SH-SY5Y (cell line): ENCODE measurements at regions not wholly inside any gene's neighbourhood (a gene's known extent, or its start where the extent isn't known, plus 50 kb on each side); places are given as distances from the start of the nearest gene placed in this dataset.

Source experiments
- GATA2 ChIP-seq: IDR thresholded peaks from 2 replicates; pipeline ENCODE4 v1.6.1; 2011; ENCODE audit warnings: mild to moderate bottlenecking, low read depth, low read length
- GATA3 ChIP-seq: IDR thresholded peaks from 2 replicates; pipeline ENCODE4 v1.6.1; 2011; ENCODE audit warnings: low read depth, mild to moderate bottlenecking, low read length, moderate library complexity

GRCh38 chr5:118778941-118779340 lies 209.4 kb downstream of the DTWD2 start:
- no peak for TF ChIP-seq GATA3
- no peak for TF ChIP-seq GATA2

- TF ChIP-seq GATA2 (no peak), GATA3 (no peak)
These were observed 211.1 kb downstream of the DTWD2 start for GRCh38 chr5:118777189-118777736.

GRCh38 chr5:118776755-118777154 lies 211.6 kb downstream of the DTWD2 start:
- TF ChIP-seq GATA3 (no peak), GATA2 (no peak)

GRCh38 chr5:118775790-118776499 lies 212.4 kb downstream of the DTWD2 start:
- TF ChIP-seq GATA2: no peak
- no peak for TF ChIP-seq GATA3

- TF ChIP-seq GATA3 (no peak), GATA2 (no peak)
These were observed 219.7 kb downstream of the DTWD2 start for GRCh38 chr5:118768607-118769175.

GRCh38 chr5:118762291-118762690 lies 226.1 kb downstream of the DTWD2 start:
- TF ChIP-seq GATA3: no peak
- TF ChIP-seq GATA2: no peak

GRCh38 chr5:118761814-118762213 lies 226.5 kb downstream of the DTWD2 start:
- no peak for TF ChIP-seq GATA3
- TF ChIP-seq GATA2: no peak

- TF ChIP-seq GATA3: no peak
- TF ChIP-seq GATA2: no peak
These were observed 235.4 kb downstream of the DTWD2 start for GRCh38 chr5:118752969-118753368.

- no peak for TF ChIP-seq GATA2
- TF ChIP-seq GATA3: no peak
These were observed 252.0 kb downstream of the DTWD2 start for GRCh38 chr5:118736396-118736795.

- TF ChIP-seq GATA3 (no peak), GATA2 (no peak)
These were observed 255.0 kb downstream of the DTWD2 start for GRCh38 chr5:118733394-118733793.

GRCh38 chr5:118728191-118728590 lies 260.2 kb downstream of the DTWD2 start:
- no peak for TF ChIP-seq GATA3
- TF ChIP-seq GATA2: no peak

GRCh38 chr5:118726891-118727290 lies 261.5 kb downstream of the DTWD2 start:
- no peak for TF ChIP-seq GATA3
- no peak for TF ChIP-seq GATA2

GRCh38 chr5:118723021-118723338 lies 265.4 kb downstream of the DTWD2 start:
- TF ChIP-seq GATA3: no peak
- TF ChIP-seq GATA2: no peak

GRCh38 chr5:118722122-118723020 lies 266.0 kb downstream of the DTWD2 start:
- TF ChIP-seq GATA3: no peak
- TF ChIP-seq GATA2: no peak
